Muscle of leg (tissue), 3 donors: ENCODE measurements at regions not wholly inside any gene's neighbourhood (a gene's known extent, or its start where the extent isn't known, plus 50 kb on each side); places are given as distances from the start of the nearest gene placed in this dataset.

Experiments
- DNase-seq: peaks from one replicate; pipeline ENCODE4 v3.0.0; 2013
- H3K27ac ChIP-seq: one replicate; pipeline ENCODE4 v1.5.1; 2013; ENCODE audit warnings: mild to moderate bottlenecking, low read length, control low read depth
- H3K27me3 ChIP-seq: one replicate; pipeline ENCODE4 v1.6.1; 2013; ENCODE audit warnings: low read length; ENCODE audit not compliant: control insufficient read depth, insufficient read depth
- H3K36me3 ChIP-seq: one replicate; pipeline ENCODE4 v1.6.1; 2013; ENCODE audit warnings: low read length; ENCODE audit not compliant: control insufficient read depth, insufficient read depth
- H3K4me1 ChIP-seq: one replicate; pipeline ENCODE4 v1.6.1; 2013; ENCODE audit warnings: low read length; ENCODE audit not compliant: control insufficient read depth, insufficient read depth
- H3K4me3 ChIP-seq: one replicate; pipeline ENCODE4 v1.5.1; 2013; ENCODE audit warnings: low read length, control low read depth
- H3K9me3 ChIP-seq: replicated peaks from 2 replicates; pipeline ENCODE4 v1.6.1; 2013; ENCODE audit warnings: low read depth, low read length; ENCODE audit not compliant: control insufficient read depth
- WGBS: methylation state at CpG from one replicate; pipeline ENCODE4 v1.1.5; 2013; ENCODE audit warnings: missing lambda C conversion rate; ENCODE audit not compliant: insufficient coverage; 5-methylcytosine and 5-hydroxymethylcytosine counted together

DNA sequence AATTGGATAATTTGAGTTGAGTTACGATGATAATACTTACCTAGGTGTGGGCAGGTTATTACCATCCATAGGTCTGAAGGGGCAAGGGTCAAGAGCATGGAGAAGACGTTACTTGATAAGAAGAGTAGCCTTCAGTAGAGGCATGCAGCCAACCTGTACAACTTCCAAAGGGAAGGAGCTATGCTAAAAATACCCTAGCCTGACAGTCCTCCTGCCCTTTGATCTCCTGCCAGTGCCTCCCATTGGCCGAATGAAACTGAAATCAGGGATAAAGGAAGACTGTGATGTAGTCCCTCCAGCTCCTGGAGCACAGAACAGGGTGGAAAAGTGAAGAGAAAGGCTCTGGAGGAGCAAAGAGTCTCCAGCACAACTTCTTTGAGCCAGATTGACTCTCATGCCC lies 487.4 kb downstream of the ADCYAP1 start:
- H3K27me3 ChIP-seq, result no peaks in the 10 kb centered on the region
- no peaks in the 10 kb centered on the region for H3K4me1 ChIP-seq
- 55% methylated on average over 3 of the region's 3 CpGs for WGBS
- H3K9me3 ChIP-seq, result no peaks in the 10 kb centered on the region
- no peaks in the 10 kb centered on the region for H3K36me3 ChIP-seq
- no peak overlapping the region for H3K4me3 ChIP-seq
- no peak for DNase-seq
- H3K27ac ChIP-seq, result no peak overlapping the region

DNA sequence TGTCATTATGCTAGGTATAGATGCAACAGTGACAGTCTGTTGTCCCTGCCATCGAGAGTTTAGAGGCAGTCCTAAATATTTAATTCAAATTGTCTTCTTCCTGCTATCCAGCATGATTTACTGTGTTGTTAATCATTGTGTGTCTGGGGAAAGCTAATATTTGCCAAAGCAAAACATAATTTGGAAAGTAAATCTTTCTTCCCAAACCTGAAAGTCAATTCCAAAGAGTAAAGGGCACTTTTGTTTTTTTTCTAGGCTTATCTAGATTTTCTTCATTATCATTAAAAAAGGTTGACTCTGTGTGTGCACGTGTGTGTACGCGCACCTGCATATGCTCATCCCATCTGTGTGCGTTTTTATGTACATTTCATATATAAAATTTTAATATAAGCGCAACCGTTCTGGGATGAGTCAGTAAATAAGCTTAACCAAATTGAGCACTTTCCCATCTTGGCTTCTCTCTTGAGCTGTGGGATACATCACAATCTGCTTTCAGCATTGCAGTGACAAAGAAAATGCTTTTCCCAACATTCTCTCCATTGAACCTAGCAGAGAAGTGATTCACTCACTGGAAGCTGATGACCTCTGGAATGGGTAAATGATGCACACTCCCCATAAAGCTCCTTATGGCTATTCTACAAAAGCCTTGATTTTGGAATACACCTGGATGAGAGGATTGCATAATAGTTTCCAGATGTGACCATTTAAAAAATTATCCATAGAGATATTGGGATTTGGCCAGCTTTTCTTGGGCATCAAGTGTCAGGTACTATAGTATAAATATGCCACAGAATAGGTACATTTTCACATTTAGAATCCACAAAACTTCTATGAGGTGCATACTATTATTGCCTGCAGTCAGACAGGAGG lies 488.4 kb downstream of the ADCYAP1 start:
- WGBS, result no CpG with 5 or more reads among the region's 7 CpGs
- Histone ChIP-seq H3K36me3 (no peaks in the 10 kb centered on the region), H3K9me3 (no peaks in the 10 kb centered on the region), H3K27me3 (no peaks in the 10 kb centered on the region), H3K4me1 (no peaks in the 10 kb centered on the region), H3K27ac (no peak overlapping the region), H3K4me3 (no peak overlapping the region)
- no peak for DNase-seq

DNA sequence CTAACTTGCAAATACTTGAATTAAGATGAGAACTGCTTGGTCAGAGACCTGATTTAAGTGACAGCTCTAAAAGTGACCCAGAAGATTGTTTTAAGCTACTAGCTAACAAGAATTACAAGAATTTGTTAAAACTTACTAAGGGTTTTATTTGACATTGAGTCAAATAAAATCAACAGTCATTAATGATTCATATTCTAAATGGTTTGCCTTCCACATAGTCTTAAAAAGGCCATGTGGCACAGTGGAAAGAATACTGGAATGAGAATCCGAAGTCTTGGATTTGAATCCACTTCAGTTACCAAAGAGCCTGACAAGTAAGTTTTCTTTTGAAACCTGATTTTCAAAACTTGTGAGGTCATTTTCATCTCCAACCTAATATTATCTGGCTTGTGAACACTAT lies 489.3 kb downstream of the ADCYAP1 start:
- no peaks in the 10 kb centered on the region for H3K4me1 ChIP-seq
- no peak overlapping the region for H3K27ac ChIP-seq
- WGBS, result 100% methylated on average over 1 of the region's 1 CpG
- no peaks in the 10 kb centered on the region for H3K36me3 ChIP-seq
- H3K4me3 ChIP-seq, result no peak overlapping the region
- H3K9me3 ChIP-seq, result no peaks in the 10 kb centered on the region
- no peaks in the 10 kb centered on the region for H3K27me3 ChIP-seq
- DNase-seq, result no peak

DNA sequence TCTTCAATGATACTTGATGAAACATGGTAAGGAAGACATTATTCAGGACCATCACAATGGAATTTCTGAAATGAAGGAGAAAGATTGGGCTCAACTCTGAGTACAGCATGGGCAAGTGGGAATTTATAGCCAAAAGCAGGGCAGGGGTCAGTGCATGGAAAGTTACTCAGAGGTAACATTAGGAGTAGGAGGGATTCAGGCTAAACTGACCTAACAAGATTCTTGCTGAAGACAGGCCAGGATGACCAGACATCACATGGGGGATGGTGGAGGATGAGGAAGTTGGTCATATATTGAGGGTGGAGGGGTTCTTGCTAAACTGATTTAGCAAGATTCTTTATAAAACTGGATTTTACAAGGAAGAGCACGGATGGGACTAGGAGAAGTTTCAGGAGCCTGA lies 489.8 kb downstream of the ADCYAP1 start:
- H3K27ac ChIP-seq, result no peak overlapping the region
- H3K36me3 ChIP-seq, result no peaks in the 10 kb centered on the region
- H3K4me3 ChIP-seq, result no peak overlapping the region
- no peaks in the 10 kb centered on the region for H3K9me3 ChIP-seq
- no peaks in the 10 kb centered on the region for H3K27me3 ChIP-seq
- 80% methylated on average over 1 of the region's 1 CpG for WGBS
- DNase-seq, result no peak
- no peaks in the 10 kb centered on the region for H3K4me1 ChIP-seq

DNA sequence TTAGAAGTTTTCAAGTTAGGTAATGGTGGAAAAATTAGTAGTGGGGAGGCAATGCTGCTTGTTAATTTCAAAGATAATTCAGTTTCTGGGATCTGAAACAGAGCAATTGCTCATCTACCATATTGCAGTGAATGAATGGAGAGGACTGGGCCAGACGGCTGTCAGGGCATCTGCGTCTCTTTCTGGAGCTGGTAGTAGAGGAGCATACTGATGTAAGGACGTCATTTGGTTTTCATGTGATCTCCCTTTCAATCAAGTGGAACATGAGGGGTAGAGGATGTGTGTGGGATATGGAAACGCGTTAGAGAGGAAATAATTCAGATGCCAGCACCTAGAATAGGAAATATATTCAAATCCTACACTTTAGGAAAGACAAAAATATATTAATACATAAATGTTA lies 490.3 kb downstream of the ADCYAP1 start:
- Histone ChIP-seq H3K27ac (no peak overlapping the region), H3K4me1 (no peaks in the 10 kb centered on the region), H3K9me3 (no peaks in the 10 kb centered on the region), H3K27me3 (no peaks in the 10 kb centered on the region), H3K36me3 (no peaks in the 10 kb centered on the region), H3K4me3 (no peak overlapping the region)
- DNase-seq, result no peak
- 82% methylated on average over 3 of the region's 5 CpGs for WGBS

DNA sequence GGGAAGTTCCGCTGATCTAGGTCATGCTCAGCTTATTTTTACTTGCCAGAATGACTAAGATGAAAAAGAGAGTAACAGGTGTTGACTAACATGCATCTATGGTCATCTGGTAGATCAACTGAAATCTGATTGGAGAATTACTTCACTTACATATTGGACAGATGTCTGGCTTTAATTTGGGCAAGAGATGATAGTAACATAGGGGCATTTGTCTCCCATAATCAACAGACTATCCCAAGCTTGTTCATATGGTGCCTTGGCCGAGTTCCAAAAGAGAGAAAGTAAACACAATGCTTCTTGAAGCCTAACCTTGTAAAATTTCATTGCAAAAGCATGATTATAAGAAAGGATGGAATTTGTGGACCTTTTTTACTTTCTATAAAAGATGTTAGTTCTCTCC lies 503.7 kb downstream of the ADCYAP1 start:
- Histone ChIP-seq H3K27me3 (no peaks in the 10 kb centered on the region), H3K9me3 (no peaks in the 10 kb centered on the region), H3K36me3 (no peaks in the 10 kb centered on the region), H3K27ac (no peak overlapping the region), H3K4me1 (no peaks in the 10 kb centered on the region), H3K4me3 (no peak overlapping the region)
- peak; percentile 6 for DNase-seq
- WGBS, result no CpG with 5 or more reads among the region's 2 CpGs

DNA sequence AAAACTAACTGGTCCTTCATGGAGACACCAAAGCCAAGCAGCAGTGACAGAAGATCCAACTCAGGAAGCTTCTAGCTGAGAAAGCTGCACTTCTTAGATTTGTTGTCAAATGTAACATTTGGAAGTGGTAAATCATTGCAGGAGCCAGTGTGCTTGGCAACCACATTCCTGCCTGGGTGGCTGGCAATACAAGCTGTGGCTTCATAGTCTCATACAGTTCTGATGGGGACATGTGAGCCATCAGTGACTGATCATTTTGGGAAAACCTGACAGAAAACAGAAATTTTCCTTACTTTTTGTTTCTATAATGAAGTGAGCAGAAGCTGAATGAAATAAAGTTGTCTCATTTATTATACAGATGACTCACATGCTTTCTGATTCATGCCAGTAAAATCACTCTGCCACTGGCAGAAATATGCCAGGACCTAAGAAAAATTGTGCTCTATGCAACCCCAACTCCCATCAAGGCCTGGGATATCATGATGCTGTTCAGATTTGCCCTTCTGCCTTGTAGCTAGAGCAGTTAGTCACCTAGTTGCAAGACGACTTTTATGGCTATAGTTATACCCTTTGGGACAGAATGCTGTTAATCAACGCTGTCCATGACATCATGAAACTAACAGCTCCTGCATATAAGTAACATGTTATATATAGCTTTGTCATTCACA lies 508.1 kb downstream of the ADCYAP1 start:
- Histone ChIP-seq H3K4me1 (no peaks in the 10 kb centered on the region), H3K27me3 (no peaks in the 10 kb centered on the region), H3K9me3 (no peaks in the 10 kb centered on the region), H3K36me3 (no peaks in the 10 kb centered on the region), H3K27ac (no peak overlapping the region), H3K4me3 (no peak overlapping the region)
- no CpG with 5 or more reads among the region's 2 CpGs for WGBS
- DNase-seq, result peak; percentile 37

DNA sequence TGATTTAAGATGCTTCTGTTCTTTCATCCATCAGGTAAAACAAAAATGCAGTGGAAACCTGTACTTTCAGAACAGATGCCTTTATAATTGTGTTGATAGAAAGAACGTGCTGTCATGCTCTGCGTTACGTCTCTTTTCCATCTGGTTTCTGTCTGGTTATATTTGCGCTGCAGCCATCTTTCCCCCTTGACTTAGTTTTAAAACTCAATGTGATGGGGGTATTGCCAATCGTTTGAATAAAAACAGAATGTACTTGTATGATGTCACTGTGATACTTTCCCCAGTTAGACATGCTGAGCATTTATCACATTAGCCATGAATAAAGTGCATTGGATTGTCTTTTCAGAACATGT lies 508.6 kb downstream of the ADCYAP1 start:
- no CpG with 5 or more reads among the region's 5 CpGs for WGBS
- Histone ChIP-seq H3K36me3 (no peaks in the 10 kb centered on the region), H3K27me3 (no peaks in the 10 kb centered on the region), H3K4me3 (no peak overlapping the region), H3K27ac (no peak overlapping the region), H3K9me3 (no peaks in the 10 kb centered on the region), H3K4me1 (no peaks in the 10 kb centered on the region)
- DNase-seq, result peak; percentile 40

DNA sequence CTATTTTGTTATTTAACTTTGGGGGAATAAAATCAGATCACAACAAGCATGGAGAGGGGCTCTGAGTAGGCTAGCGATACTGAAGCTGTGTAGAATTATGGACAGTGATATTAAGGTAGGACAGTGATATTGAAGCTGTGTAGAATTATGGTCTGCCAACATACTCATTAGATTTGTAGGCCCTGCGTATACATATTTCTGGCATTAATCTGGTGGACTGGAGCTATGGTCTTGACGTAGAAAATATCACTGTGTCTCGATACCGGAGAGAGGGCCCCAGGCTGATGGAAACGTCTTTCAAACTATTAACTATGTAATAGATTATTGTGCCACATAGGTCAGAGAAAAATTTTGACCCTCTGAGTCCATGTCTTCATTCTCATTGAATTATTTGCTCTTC lies 511.4 kb downstream of the ADCYAP1 start:
- no peaks in the 10 kb centered on the region for H3K27me3 ChIP-seq
- no peak for DNase-seq
- no peaks in the 10 kb centered on the region for H3K4me1 ChIP-seq
- no peak overlapping the region for H3K27ac ChIP-seq
- H3K9me3 ChIP-seq, result no peaks in the 10 kb centered on the region
- H3K36me3 ChIP-seq, result no peaks in the 10 kb centered on the region
- H3K4me3 ChIP-seq, result no peak overlapping the region
- WGBS, result 100% methylated on average over 1 of the region's 6 CpGs

DNA sequence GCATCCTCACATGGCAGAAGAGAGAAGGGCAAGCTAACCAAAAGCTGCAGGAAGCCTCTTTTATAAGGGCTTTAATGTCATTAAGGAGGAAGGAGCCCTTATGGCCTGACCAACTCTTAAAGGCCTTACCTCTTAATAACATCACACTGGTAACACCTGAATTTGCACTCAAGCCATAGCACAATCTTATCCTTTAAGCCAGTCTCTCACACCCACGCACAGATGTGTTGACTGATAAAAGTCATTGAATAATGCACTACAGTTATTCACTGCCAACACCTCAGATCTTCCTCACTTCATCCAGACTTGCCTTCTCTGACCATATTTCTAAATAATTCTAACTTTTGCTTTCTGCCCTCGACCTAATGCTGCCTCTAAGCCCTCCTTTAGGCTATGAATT lies 516.8 kb downstream of the ADCYAP1 start:
- no peaks in the 10 kb centered on the region for H3K36me3 ChIP-seq
- H3K4me1 ChIP-seq, result no peaks in the 10 kb centered on the region
- no peak for DNase-seq
- H3K4me3 ChIP-seq, result no peak overlapping the region
- no peaks in the 10 kb centered on the region for H3K9me3 ChIP-seq
- H3K27me3 ChIP-seq, result no peaks in the 10 kb centered on the region
- H3K27ac ChIP-seq, result no peak overlapping the region
- WGBS, result no CpG with 5 or more reads among the region's 2 CpGs
